Mesenchymal stem cell (in vitro differentiated cells and primary cell): ENCODE measurements at regions not wholly inside any gene's neighbourhood (a gene's known extent, or its start where the extent isn't known, plus 50 kb on each side); places are given as distances from the start of the nearest gene placed in this dataset.

Experiments used
- DNase-seq: peaks from one replicate; pipeline ENCODE4 v3.0.0-alpha.2; 2013
- H2AFZ ChIP-seq: one replicate; pipeline ENCODE4 v1.6.1; 2013; ENCODE audit warnings: low read depth, mild to moderate bottlenecking, control low read depth, inconsistent platforms, low read length, moderate library complexity
- H2AK5ac ChIP-seq: 2 replicates; pipeline ENCODE4 v1.6.1; 2013; ENCODE audit warnings: low read length, moderate library complexity, mild to moderate bottlenecking, inconsistent platforms; ENCODE audit not compliant: severe bottlenecking
- H2BK120ac ChIP-seq: one replicate; pipeline ENCODE4 v1.6.1; 2013; ENCODE audit warnings: low read depth, mild to moderate bottlenecking, inconsistent platforms, low read length, moderate library complexity
- H2BK12ac ChIP-seq, 2 experiments: one replicate each; pipeline ENCODE4 v1.6.1; 2013; ENCODE audit warnings: inconsistent platforms in 2 of 2, low read length in 2 of 2, mild to moderate bottlenecking in 2 of 2, moderate library complexity in 2 of 2, control low read depth in 1 of 2
- H2BK15ac ChIP-seq: one replicate; pipeline ENCODE4 v1.6.1; 2013; ENCODE audit warnings: mild to moderate bottlenecking, low read depth, inconsistent platforms; ENCODE audit not compliant: poor library complexity, severe bottlenecking
- H2BK5ac ChIP-seq: 2 replicates; pipeline ENCODE4 v1.6.1; 2013; ENCODE audit warnings: low read depth, mild to moderate bottlenecking, low read length, control low read depth, inconsistent platforms; ENCODE audit not compliant: poor library complexity, severe bottlenecking
- H3K14ac ChIP-seq, 2 experiments: one replicate each; pipeline ENCODE4 v1.6.1; 2013; ENCODE audit warnings: inconsistent platforms in 2 of 2, low read length in 2 of 2, control low read depth in 1 of 2, mild to moderate bottlenecking in 1 of 2, moderate library complexity in 1 of 2
- H3K18ac ChIP-seq, 2 experiments: one replicate each; pipeline ENCODE4 v1.6.1; 2013; ENCODE audit warnings: inconsistent platforms in 2 of 2, low read length in 2 of 2, control low read depth in 1 of 2, low read depth in 1 of 2, mild to moderate bottlenecking in 1 of 2
- H3K23ac ChIP-seq, 2 experiments: one replicate each; pipeline ENCODE4 v1.6.1; 2013; ENCODE audit warnings: inconsistent platforms in 2 of 2, low read length in 2 of 2, mild to moderate bottlenecking in 2 of 2, moderate library complexity in 2 of 2, control low read depth in 1 of 2
- H3K27ac ChIP-seq: 2 replicates; pipeline ENCODE4 v1.5.1; 2013; ENCODE audit warnings: mild to moderate bottlenecking, moderate library complexity, low read length, control low read depth, inconsistent platforms; ENCODE audit not compliant: poor library complexity, severe bottlenecking
- H3K27me3 ChIP-seq, 2 experiments: 2 replicates each; pipeline versions ENCODE4 v1.6.1 to v1.7.0; 2013; ENCODE audit warnings: low read length in 2 of 2, mild to moderate bottlenecking in 2 of 2, moderate library complexity in 2 of 2, control low read depth in 1 of 2, inconsistent platforms in 1 of 2; ENCODE audit not compliant: control insufficient read depth in 1 of 2, insufficient read depth in 1 of 2
- H3K36me3 ChIP-seq, 2 experiments: 2 replicates each; pipeline versions ENCODE4 v1.6.1 to v1.7.0; 2013; ENCODE audit warnings: low read length in 2 of 2, control low read depth in 1 of 2, inconsistent platforms in 1 of 2, low read depth in 1 of 2, mild to moderate bottlenecking in 1 of 2; ENCODE audit not compliant: insufficient read depth in 2 of 2, control insufficient read depth in 1 of 2
- H3K4ac ChIP-seq, 2 experiments: one replicate each; pipeline ENCODE4 v1.6.1; 2013; ENCODE audit warnings: inconsistent platforms in 2 of 2, low read length in 2 of 2, mild to moderate bottlenecking in 2 of 2, moderate library complexity in 2 of 2, control low read depth in 1 of 2, low read depth in 1 of 2
- H3K4me1 ChIP-seq: 2 replicates; pipeline ENCODE4 v1.6.1; 2013; ENCODE audit warnings: low read depth, low read length, control low read depth; ENCODE audit not compliant: control insufficient read depth, insufficient read depth
- H3K4me2 ChIP-seq: 2 replicates; pipeline ENCODE4 v1.6.1; 2013; ENCODE audit warnings: low read length, mild to moderate bottlenecking, inconsistent platforms; ENCODE audit not compliant: poor library complexity, severe bottlenecking
- H3K4me3 ChIP-seq, 2 experiments: 2 replicates each; pipeline versions ENCODE4 v1.5.1 to v1.7.0; 2013; ENCODE audit warnings: low read length in 2 of 2, mild to moderate bottlenecking in 2 of 2, control low read depth in 1 of 2, low read depth in 1 of 2; ENCODE audit not compliant: insufficient read depth in 1 of 2
- H3K79me1 ChIP-seq: replicated peaks from 2 replicates; pipeline ENCODE4 v1.6.1; 2013; ENCODE audit warnings: mild to moderate bottlenecking, control low read depth, low read length, inconsistent platforms; ENCODE audit not compliant: poor library complexity, severe bottlenecking
- H3K9ac ChIP-seq: 2 replicates; pipeline ENCODE4 v1.7.0; 2013; ENCODE audit warnings: mild to moderate bottlenecking, low read length, moderate library complexity
- H3K9me3 ChIP-seq: 2 replicates; pipeline ENCODE4 v1.7.0; 2013; ENCODE audit warnings: mild to moderate bottlenecking, low read length; ENCODE audit not compliant: control insufficient read depth
- H4K8ac ChIP-seq: one replicate; pipeline ENCODE4 v1.6.1; 2013; ENCODE audit warnings: inconsistent platforms, mild to moderate bottlenecking, low read length, moderate library complexity
- H4K91ac ChIP-seq: one replicate; pipeline ENCODE4 v1.6.1; 2013; ENCODE audit warnings: mild to moderate bottlenecking, low read length, inconsistent platforms
- WGBS: methylation state at CpG from one replicate; pipeline ENCODE4 v1.1.7; 2013; ENCODE audit warnings: mixed read lengths; 5-methylcytosine and 5-hydroxymethylcytosine counted together

GRCh38 chr4:23207059-23207458 lies 514.3 kb downstream of the GBA3 start:
- DNase-seq: no peak
- H2AFZ ChIP-seq: no peak overlapping the region
- H4K91ac ChIP-seq: no peak overlapping the region
- H3K4me2 ChIP-seq: no peak overlapping the region
- no peaks in the 10 kb centered on the region for H3K36me3 ChIP-seq
- no peak overlapping the region for H2BK15ac ChIP-seq
- no peaks in the 10 kb centered on the region for H3K79me1 ChIP-seq
- peaks cover 20% of the 10 kb centered on the region for H3K9me3 ChIP-seq
- no peak overlapping the region for H3K4me3 ChIP-seq
- H2BK120ac ChIP-seq: no peak overlapping the region
- H4K8ac ChIP-seq: no peak overlapping the region
- no peak overlapping the region for H3K27ac ChIP-seq
- no peak overlapping the region for H3K14ac ChIP-seq
- no peak overlapping the region for H3K23ac ChIP-seq
- no peak overlapping the region for H3K9ac ChIP-seq
- no peaks in the 10 kb centered on the region for H3K4me1 ChIP-seq
- H2AK5ac ChIP-seq: no peak overlapping the region
- H3K4ac ChIP-seq: no peak overlapping the region
- H2BK5ac ChIP-seq: no peak overlapping the region
- H3K27me3 ChIP-seq: no peaks in the 10 kb centered on the region
- 73% methylated on average over 1 of the region's 1 CpG for WGBS
- no peak overlapping the region for H2BK12ac ChIP-seq
- H3K18ac ChIP-seq: no peak overlapping the region

- H3K27ac ChIP-seq: no peak overlapping the region
- no peaks in the 10 kb centered on the region for H3K36me3 ChIP-seq
- H2AK5ac ChIP-seq: no peak overlapping the region
- H3K27me3 ChIP-seq: no peaks in the 10 kb centered on the region
- no peak overlapping the region for H3K18ac ChIP-seq
- WGBS: 81% methylated on average over 7 of the region's 8 CpGs
- DNase-seq: no peak
- H3K4me3 ChIP-seq: no peak overlapping the region
- H3K4me1 ChIP-seq: no peaks in the 10 kb centered on the region
- peaks cover 20% of the 10 kb centered on the region for H3K9me3 ChIP-seq
- no peak overlapping the region for H3K23ac ChIP-seq
- H3K79me1 ChIP-seq: no peaks in the 10 kb centered on the region
- no peak overlapping the region for H3K4ac ChIP-seq
- no peak overlapping the region for H2BK12ac ChIP-seq
- H4K8ac ChIP-seq: no peak overlapping the region
- no peak overlapping the region for H2BK120ac ChIP-seq
- H3K14ac ChIP-seq: no peak overlapping the region
- no peak overlapping the region for H3K9ac ChIP-seq
- no peak overlapping the region for H2BK15ac ChIP-seq
- no peak overlapping the region for H2AFZ ChIP-seq
- H3K4me2 ChIP-seq: no peak overlapping the region
- no peak overlapping the region for H2BK5ac ChIP-seq
- H4K91ac ChIP-seq: no peak overlapping the region
These were observed 510.0 kb downstream of the GBA3 start for GRCh38 chr4:23202712-23203247.

- no peaks in the 10 kb centered on the region for H3K27me3 ChIP-seq
- H3K23ac ChIP-seq: no peak overlapping the region
- H3K79me1 ChIP-seq: no peaks in the 10 kb centered on the region
- H3K14ac ChIP-seq: no peak overlapping the region
- no peak overlapping the region for H2BK15ac ChIP-seq
- no peak overlapping the region for H4K91ac ChIP-seq
- no peaks in the 10 kb centered on the region for H3K36me3 ChIP-seq
- no peak overlapping the region for H2BK5ac ChIP-seq
- H3K4me3 ChIP-seq: no peak overlapping the region
- H3K27ac ChIP-seq: no peak overlapping the region
- H3K9me3 ChIP-seq: peaks cover 3% of the 10 kb centered on the region
- H2BK12ac ChIP-seq: no peak overlapping the region
- H2AK5ac ChIP-seq: no peak overlapping the region
- H3K4me2 ChIP-seq: no peak overlapping the region
- H2BK120ac ChIP-seq: no peak overlapping the region
- no peaks in the 10 kb centered on the region for H3K4me1 ChIP-seq
- H3K18ac ChIP-seq: no peak overlapping the region
- no peak overlapping the region for H2AFZ ChIP-seq
- DNase-seq: no peak
- no peak overlapping the region for H4K8ac ChIP-seq
- no peak overlapping the region for H3K4ac ChIP-seq
- no peak overlapping the region for H3K9ac ChIP-seq
These were observed 502.0 kb downstream of the GBA3 start for GRCh38 chr4:23194751-23195150.

GRCh38 chr4:23174179-23174578 lies 481.4 kb downstream of the GBA3 start:
- no peak overlapping the region for H3K4ac ChIP-seq
- H3K4me1 ChIP-seq: no peaks in the 10 kb centered on the region
- H2BK120ac ChIP-seq: no peak overlapping the region
- H3K9me3 ChIP-seq: no peaks in the 10 kb centered on the region
- H4K91ac ChIP-seq: no peak overlapping the region
- H3K23ac ChIP-seq: no peak overlapping the region
- DNase-seq: no peak
- H3K14ac ChIP-seq: no peak overlapping the region
- no peak overlapping the region for H3K4me2 ChIP-seq
- no peak overlapping the region for H2AK5ac ChIP-seq
- H3K36me3 ChIP-seq: no peaks in the 10 kb centered on the region
- H3K27me3 ChIP-seq: no peaks in the 10 kb centered on the region
- no peak overlapping the region for H3K18ac ChIP-seq
- no peaks in the 10 kb centered on the region for H3K79me1 ChIP-seq
- no peak overlapping the region for H2AFZ ChIP-seq
- WGBS: 80% methylated on average over 1 of the region's 2 CpGs
- H2BK12ac ChIP-seq: no peak overlapping the region
- H4K8ac ChIP-seq: no peak overlapping the region
- no peak overlapping the region for H3K9ac ChIP-seq
- H2BK15ac ChIP-seq: no peak overlapping the region
- H2BK5ac ChIP-seq: no peak overlapping the region
- no peak overlapping the region for H3K27ac ChIP-seq
- no peak overlapping the region for H3K4me3 ChIP-seq
